ENCODE measurements at regions not wholly inside any gene's neighbourhood (a gene's known extent, or its start where the extent isn't known, plus 50 kb on each side); places are given as distances from the start of the nearest gene placed in this dataset.

- Histone ChIP-seq H4K20me1 (ENCODE audit: control insufficient read depth, insufficient read depth, low read depth, low read length) (no peaks in the 10 kb centered on the region), H3K9me3 (ENCODE audit: control insufficient read depth, insufficient read depth, low read length) (no peaks in the 10 kb centered on the region), H3K36me3 (ENCODE audit: control insufficient read depth, low read length) (no peaks in the 10 kb centered on the region), H3K9me2 (replicated peaks; ENCODE audit: control insufficient read depth, low read length) (no peaks in the 10 kb centered on the region), H3K4me2 (ENCODE audit: low read length) (no peak overlapping the region), H3K4me1 (ENCODE audit: control insufficient read depth, low read length) (peaks cover 8% of the 10 kb centered on the region), H3K27me3 (ENCODE audit: control insufficient read depth, low read length) (no peaks in the 10 kb centered on the region), H3F3A (ENCODE audit: control insufficient read depth, insufficient read depth) (no peaks in the 10 kb centered on the region), H3K79me2 (ENCODE audit: control insufficient read depth, low read length) (no peaks in the 10 kb centered on the region), H3K4me3 (ENCODE audit: low read length) (no peak overlapping the region), H3K27ac (ENCODE audit: low read depth, low read length) (no peak overlapping the region)
- TF ChIP-seq EZH2phosphoT487 (IDR thresholded peaks at IDR 0.05; ENCODE audit: borderline replicate concordance, low read length): no peak
- no peak for TF ChIP-seq CTCF (IDR thresholded peaks at IDR 0.05; ENCODE audit: low read depth, low read length, poor library complexity, severe bottlenecking)
These were observed 68.0 kb upstream of the RBMS3 start for GRCh38 chr3:29212789-29213433.

- Histone ChIP-seq H3K27ac (ENCODE audit: low read depth, low read length) (no peak overlapping the region), H4K20me1 (ENCODE audit: control insufficient read depth, insufficient read depth, low read depth, low read length) (no peaks in the 10 kb centered on the region), H3K4me1 (ENCODE audit: control insufficient read depth, low read length) (peaks cover 8% of the 10 kb centered on the region), H3K4me2 (ENCODE audit: low read length) (no peak overlapping the region), H3F3A (ENCODE audit: control insufficient read depth, insufficient read depth) (no peaks in the 10 kb centered on the region), H3K79me2 (ENCODE audit: control insufficient read depth, low read length) (no peaks in the 10 kb centered on the region), H3K36me3 (ENCODE audit: control insufficient read depth, low read length) (no peaks in the 10 kb centered on the region), H3K9me2 (replicated peaks; ENCODE audit: control insufficient read depth, low read length) (no peaks in the 10 kb centered on the region), H3K27me3 (ENCODE audit: control insufficient read depth, low read length) (no peaks in the 10 kb centered on the region), H3K4me3 (ENCODE audit: low read length) (no peak overlapping the region), H3K9me3 (ENCODE audit: control insufficient read depth, insufficient read depth, low read length) (no peaks in the 10 kb centered on the region)
- TF ChIP-seq CTCF (IDR thresholded peaks at IDR 0.05; ENCODE audit: low read depth, low read length, poor library complexity, severe bottlenecking): no peak
- no peak for TF ChIP-seq EZH2phosphoT487 (IDR thresholded peaks at IDR 0.05; ENCODE audit: borderline replicate concordance, low read length)
These were observed 66.7 kb upstream of the RBMS3 start for GRCh38 chr3:29214009-29214658.

GRCh38 chr3:29215948-29216347 lies 64.9 kb upstream of the RBMS3 start:
- no peaks in the 10 kb centered on the region for H3K79me2 ChIP-seq (ENCODE audit: control insufficient read depth, low read length)
- H3K27ac ChIP-seq (ENCODE audit: low read depth, low read length): no peak overlapping the region
- H3K4me3 ChIP-seq (ENCODE audit: low read length): no peak overlapping the region
- no peaks in the 10 kb centered on the region for H3K36me3 ChIP-seq (ENCODE audit: control insufficient read depth, low read length)
- no peaks in the 10 kb centered on the region for H4K20me1 ChIP-seq (ENCODE audit: control insufficient read depth, insufficient read depth, low read depth, low read length)
- no peaks in the 10 kb centered on the region for H3K9me2 ChIP-seq (replicated peaks; ENCODE audit: control insufficient read depth, low read length)
- H3K4me1 ChIP-seq (ENCODE audit: control insufficient read depth, low read length): peaks cover 5% of the 10 kb centered on the region
- H3K4me2 ChIP-seq (ENCODE audit: low read length): no peak overlapping the region
- no peaks in the 10 kb centered on the region for H3K27me3 ChIP-seq (ENCODE audit: control insufficient read depth, low read length)
- H3F3A ChIP-seq (ENCODE audit: control insufficient read depth, insufficient read depth): no peaks in the 10 kb centered on the region
- no peaks in the 10 kb centered on the region for H3K9me3 ChIP-seq (ENCODE audit: control insufficient read depth, insufficient read depth, low read length)
- TF ChIP-seq EZH2phosphoT487 (IDR thresholded peaks at IDR 0.05; ENCODE audit: borderline replicate concordance, low read length) (no peak), CTCF (IDR thresholded peaks at IDR 0.05; ENCODE audit: low read depth, low read length, poor library complexity, severe bottlenecking) (no peak)

Data from DOHH2 (cell line).